ENCODE measurements at regions not wholly inside any gene's neighbourhood (a gene's known extent, or its start where the extent isn't known, plus 50 kb on each side); places are given as distances from the start of the nearest gene placed in this dataset.

DNA sequence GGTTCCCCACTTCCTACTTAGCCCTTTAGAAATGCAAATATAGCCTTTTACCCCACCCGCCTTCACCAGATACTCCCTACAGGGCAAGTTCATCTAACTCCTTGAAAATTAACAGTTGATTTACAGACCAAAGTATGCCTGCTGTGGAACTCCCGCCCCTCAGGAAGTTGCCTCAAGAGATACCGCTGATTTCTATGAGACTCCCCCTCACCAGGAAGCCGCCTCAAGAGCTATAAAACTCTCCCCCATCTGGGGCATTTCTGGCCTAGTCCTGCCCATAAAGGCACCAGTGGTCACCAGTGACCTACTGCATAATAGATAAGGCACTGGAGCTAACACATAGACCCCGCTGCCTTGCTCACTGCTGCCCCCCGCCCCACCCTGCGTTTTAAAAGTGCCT, 201.7 kb upstream of the UBL3 start:
- DNase-seq (ENCODE audit: low spot score in 2 of 2), result no peak
- Histone ChIP-seq H3K4me3 (no peak overlapping the region), H3K4me1 (peaks cover 5% of the 10 kb centered on the region), H3K9me3 (no peaks in the 10 kb centered on the region), H3K27me3 (peaks cover 4% of the 10 kb centered on the region), H3K27ac (no peak overlapping the region), H3K36me3 (no peaks in the 10 kb centered on the region)
- TF ChIP-seq POLR2AphosphoS5 (IDR thresholded peaks at IDR 0.05) (no peak), EP300 (IDR thresholded peaks at IDR 0.05) (no peak), POLR2A (IDR thresholded peaks at IDR 0.05) (no peak)
- TF ChIP-seq, protein P1, sequence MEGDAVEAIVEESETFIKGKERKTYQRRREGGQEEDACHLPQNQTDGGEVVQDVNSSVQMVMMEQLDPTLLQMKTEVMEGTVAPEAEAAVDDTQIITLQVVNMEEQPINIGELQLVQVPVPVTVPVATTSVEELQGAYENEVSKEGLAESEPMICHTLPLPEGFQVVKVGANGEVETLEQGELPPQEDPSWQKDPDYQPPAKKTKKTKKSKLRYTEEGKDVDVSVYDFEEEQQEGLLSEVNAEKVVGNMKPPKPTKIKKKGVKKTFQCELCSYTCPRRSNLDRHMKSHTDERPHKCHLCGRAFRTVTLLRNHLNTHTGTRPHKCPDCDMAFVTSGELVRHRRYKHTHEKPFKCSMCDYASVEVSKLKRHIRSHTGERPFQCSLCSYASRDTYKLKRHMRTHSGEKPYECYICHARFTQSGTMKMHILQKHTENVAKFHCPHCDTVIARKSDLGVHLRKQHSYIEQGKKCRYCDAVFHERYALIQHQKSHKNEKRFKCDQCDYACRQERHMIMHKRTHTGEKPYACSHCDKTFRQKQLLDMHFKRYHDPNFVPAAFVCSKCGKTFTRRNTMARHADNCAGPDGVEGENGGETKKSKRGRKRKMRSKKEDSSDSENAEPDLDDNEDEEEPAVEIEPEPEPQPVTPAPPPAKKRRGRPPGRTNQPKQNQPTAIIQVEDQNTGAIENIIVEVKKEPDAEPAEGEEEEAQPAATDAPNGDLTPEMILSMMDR (IDR thresholded peaks at IDR 0.05), result no peak
- WGBS, result 52% methylated on average over 7 of the region's 7 CpGs

- H3K4me1 ChIP-seq, result peaks cover 5% of the 10 kb centered on the region
- no peaks in the 10 kb centered on the region for H3K36me3 ChIP-seq
- H3K9me3 ChIP-seq, result no peaks in the 10 kb centered on the region
- peaks cover 4% of the 10 kb centered on the region for H3K27me3 ChIP-seq
- H3K4me3 ChIP-seq, result no peak overlapping the region
- DNase-seq (ENCODE audit: low spot score in 2 of 2), result no peak
- no peak overlapping the region for H3K27ac ChIP-seq
- 72% methylated on average over 2 of the region's 2 CpGs for WGBS
- TF ChIP-seq EP300 (IDR thresholded peaks at IDR 0.05) (no peak), POLR2AphosphoS5 (IDR thresholded peaks at IDR 0.05) (no peak), POLR2A (IDR thresholded peaks at IDR 0.05) (no peak)
- TF ChIP-seq, protein P1 (IDR thresholded peaks at IDR 0.05), result no peak
Observed at GRCh38 chr13:30051531-30052060, 201.2 kb upstream of the UBL3 start.

- no peaks in the 10 kb centered on the region for H3K36me3 ChIP-seq
- DNase-seq (ENCODE audit: low spot score in 2 of 2), result no peak
- WGBS, result 45% methylated on average over 5 of the region's 5 CpGs
- no peaks in the 10 kb centered on the region for H3K9me3 ChIP-seq
- no peak overlapping the region for H3K4me3 ChIP-seq
- peaks cover 14% of the 10 kb centered on the region for H3K4me1 ChIP-seq
- H3K27me3 ChIP-seq, result peaks cover 4% of the 10 kb centered on the region
- no peak overlapping the region for H3K27ac ChIP-seq
- no peak for TF ChIP-seq POLR2A (IDR thresholded peaks at IDR 0.05)
- TF ChIP-seq POLR2AphosphoS5 (IDR thresholded peaks at IDR 0.05), result no peak
- TF ChIP-seq, protein P1 (IDR thresholded peaks at IDR 0.05), result no peak
- TF ChIP-seq EP300 (IDR thresholded peaks at IDR 0.05), result no peak
Observed at GRCh38 chr13:30049692-30050091, 199.3 kb upstream of the UBL3 start.

GRCh38 chr13:30047154-30047874, 196.9 kb upstream of the UBL3 start:
- WGBS, result 84% methylated on average over 3 of the region's 3 CpGs
- Histone ChIP-seq H3K9me3 (no peaks in the 10 kb centered on the region), H3K36me3 (no peaks in the 10 kb centered on the region), H3K27ac (no peak overlapping the region), H3K27me3 (no peaks in the 10 kb centered on the region), H3K4me3 (no peak overlapping the region), H3K4me1 (peaks cover 19% of the 10 kb centered on the region)
- TF ChIP-seq, protein P1 (IDR thresholded peaks at IDR 0.05), result no peak
- no peak for TF ChIP-seq EP300 (IDR thresholded peaks at IDR 0.05)
- TF ChIP-seq POLR2AphosphoS5 (IDR thresholded peaks at IDR 0.05), result no peak
- no peak for TF ChIP-seq POLR2A (IDR thresholded peaks at IDR 0.05)
- DNase-seq (ENCODE audit: low spot score in 2 of 2), result no peak

- H3K27ac ChIP-seq, result no peak overlapping the region
- WGBS, result 79% methylated on average over 7 of the region's 7 CpGs
- H3K9me3 ChIP-seq, result no peaks in the 10 kb centered on the region
Observed at GRCh38 chr13:30045916-30046704, 195.7 kb upstream of the UBL3 start.

More at GRCh38 chr13:30045916-30046704, 195.7 kb upstream of the UBL3 start:
- Histone ChIP-seq H3K36me3 (no peaks in the 10 kb centered on the region), H3K4me3 (no peak overlapping the region), H3K4me1 (peaks cover 19% of the 10 kb centered on the region), H3K27me3 (no peaks in the 10 kb centered on the region)
- DNase-seq (ENCODE audit: low spot score in 2 of 2), result no peak
- no peak for TF ChIP-seq EP300 (IDR thresholded peaks at IDR 0.05)
- TF ChIP-seq, protein P1 (IDR thresholded peaks at IDR 0.05), result no peak
- no peak for TF ChIP-seq POLR2AphosphoS5 (IDR thresholded peaks at IDR 0.05)
